Stimulated activated CD4-positive, alpha-beta T cell treated with anti-CD3 and anti-CD28 coated beads, TNF-alpha, amount 100 ng/mL, for 1 hour (primary cell): ENCODE measurements at regions not wholly inside any gene's neighbourhood (a gene's known extent, or its start where the extent isn't known, plus 50 kb on each side); places are given as distances from the start of the nearest gene placed in this dataset.
"Not testable (repeated sequence)": the region's sequence is repeated elsewhere in the genome, so short reads cannot be mapped to it uniquely, and the experiment has no call there.

Experiments
- DNase-seq, 3 donors: peaks; one replicate each; pipeline ENCODE4 v3.0.0-alpha.2; 2020; ENCODE audit warnings: low read depth in 3 of 3, low spot score in 1 of 3

GRCh38 chr1:193438771-193439170 lies 252.4 kb upstream of the B3GALT2 start:
- no peak for DNase-seq

- no peak for DNase-seq
These were observed 251.9 kb upstream of the B3GALT2 start for GRCh38 chr1:193438312-193438711.

GRCh38 chr1:193437785-193438184 lies 251.4 kb upstream of the B3GALT2 start:
- no peak for DNase-seq

- not testable (repeated sequence) for DNase-seq
These were observed 250.9 kb upstream of the B3GALT2 start for GRCh38 chr1:193437333-193437732.

GRCh38 chr1:193435781-193436180 lies 249.4 kb upstream of the B3GALT2 start:
- no peak for DNase-seq

GRCh38 chr1:193434319-193434718 lies 247.9 kb upstream of the B3GALT2 start:
- DNase-seq: no peak

GRCh38 chr1:193433599-193433998 lies 247.2 kb upstream of the B3GALT2 start:
- DNase-seq: no peak

GRCh38 chr1:193432979-193433587 lies 246.7 kb upstream of the B3GALT2 start:
- DNase-seq: no peak

GRCh38 chr1:193431265-193431977 lies 245.0 kb upstream of the B3GALT2 start:
- DNase-seq: no peak

GRCh38 chr1:193427524-193427923 lies 241.1 kb upstream of the B3GALT2 start:
- DNase-seq: no peak

- DNase-seq: no peak
These were observed 239.6 kb upstream of the B3GALT2 start for GRCh38 chr1:193426061-193426460.

GRCh38 chr1:193421487-193421886 lies 235.1 kb upstream of the B3GALT2 start:
- no peak for DNase-seq

- no peak for DNase-seq
These were observed 232.9 kb upstream of the B3GALT2 start for GRCh38 chr1:193419295-193419694.

GRCh38 chr1:193418745-193419058 lies 232.3 kb upstream of the B3GALT2 start:
- DNase-seq: no peak

- no peak for DNase-seq
These were observed 231.7 kb upstream of the B3GALT2 start for GRCh38 chr1:193417945-193418744.

- no peak for DNase-seq
These were observed 231.0 kb upstream of the B3GALT2 start for GRCh38 chr1:193417403-193417802.

GRCh38 chr1:193416226-193417024 lies 230.0 kb upstream of the B3GALT2 start:
- no peak for DNase-seq

- DNase-seq: no peak
These were observed 228.8 kb upstream of the B3GALT2 start for GRCh38 chr1:193415256-193415655.

GRCh38 chr1:193413376-193413775 lies 227.0 kb upstream of the B3GALT2 start:
- DNase-seq: no peak

- DNase-seq: no peak
These were observed 226.3 kb upstream of the B3GALT2 start for GRCh38 chr1:193412748-193413147.

- no peak for DNase-seq
These were observed 225.3 kb upstream of the B3GALT2 start for GRCh38 chr1:193411714-193412113.
